ENCODE measurements at regions not wholly inside any gene's neighbourhood (a gene's known extent, or its start where the extent isn't known, plus 50 kb on each side); places are given as distances from the start of the nearest gene placed in this dataset.

- TF ChIP-seq CTCF (conservative IDR thresholded peaks at IDR 0.05; ENCODE audit: low read depth, low read length) (no peak), EZH2 (IDR thresholded peaks at IDR 0.05; ENCODE audit: low read length, unreplicated experiment) (no peak)
Measured at GRCh38 chr9:85262333-85262732, 479.4 kb downstream of the AGTPBP1 start.

Measured in PC-3 (cell line).